MM.1S (cell line): ENCODE measurements at regions not wholly inside any gene's neighbourhood (a gene's known extent, or its start where the extent isn't known, plus 50 kb on each side); places are given as distances from the start of the nearest gene placed in this dataset.

Source experiments
- DNase-seq: peaks from one replicate; pipeline ENCODE4 v3.0.0-alpha.2; 2015
- H2AFZ ChIP-seq: fragments of 300-600 bp; sonication (generic); 2 replicates; pipeline ENCODE4 v1.6.0; 2016; ENCODE audit warnings: antibody characterized with exemption, low read length
- H3F3A ChIP-seq: fragments of 300-600 bp; sonication (generic); 2 replicates; pipeline ENCODE4 v1.6.1; 2016; ENCODE audit warnings: mild to moderate bottlenecking, antibody characterized with exemption, low read length, moderate library complexity, mixed read lengths; ENCODE audit not compliant: insufficient read depth
- H3K27ac ChIP-seq: fragments of 300-600 bp; sonication (generic); 2 replicates; pipeline ENCODE4 v1.5.1; 2016; ENCODE audit warnings: mild to moderate bottlenecking, low read length
- H3K27me3 ChIP-seq: fragments of 300-600 bp; sonication (generic); replicated peaks from 2 replicates; pipeline ENCODE4 v1.6.0; 2016; ENCODE audit warnings: low read length; ENCODE audit not compliant: insufficient read depth
- H3K36me3 ChIP-seq: fragments of 300-600 bp; sonication (generic); replicated peaks from 2 replicates; pipeline ENCODE4 v1.6.1; 2016; ENCODE audit warnings: mild to moderate bottlenecking, low read length, mixed read lengths; ENCODE audit not compliant: insufficient read depth
- H3K4me1 ChIP-seq: fragments of 300-600 bp; sonication (generic); 2 replicates; pipeline ENCODE4 v1.6.1; 2016; ENCODE audit warnings: low read length, mixed read lengths
- H3K4me2 ChIP-seq: fragments of 300-600 bp; sonication (generic); 2 replicates; pipeline ENCODE4 v1.6.0; 2016; ENCODE audit warnings: low read depth, low read length
- H3K4me3 ChIP-seq: fragments of 300-600 bp; sonication (generic); 2 replicates; pipeline ENCODE4 v1.5.1; 2016; ENCODE audit warnings: low read length, mixed read lengths
- H3K79me2 ChIP-seq: fragments of 300-600 bp; sonication (generic); 2 replicates; pipeline ENCODE4 v1.6.1; 2016; ENCODE audit warnings: mixed run types, low read length, mixed read lengths
- H3K9ac ChIP-seq: fragments of 300-600 bp; sonication (generic); 2 replicates; pipeline ENCODE4 v1.6.1; 2016; ENCODE audit warnings: low read length, mixed read lengths
- H3K9me2 ChIP-seq: fragments of 300-600 bp; sonication (generic); replicated peaks from 2 replicates; pipeline ENCODE4 v1.6.1; 2016; ENCODE audit warnings: mild to moderate bottlenecking, low read length, mixed read lengths; ENCODE audit not compliant: insufficient read depth
- H3K9me3 ChIP-seq: fragments of 300-600 bp; sonication (generic); replicated peaks from 2 replicates; pipeline ENCODE4 v1.6.1; 2016; ENCODE audit warnings: mild to moderate bottlenecking, low read length, mixed read lengths; ENCODE audit not compliant: insufficient read depth
- H4K20me1 ChIP-seq: fragments of 300-600 bp; sonication (generic); 2 replicates; pipeline ENCODE4 v1.6.1; 2016; ENCODE audit warnings: mild to moderate bottlenecking, low read length, moderate library complexity, mixed read lengths; ENCODE audit not compliant: insufficient read depth
- EZH2 ChIP-seq: fragments of 300-600 bp; sonication (generic); optimal IDR thresholded peaks from 2 replicates; pipeline ENCODE3; 2017; ENCODE audit warnings: low read depth, mild to moderate bottlenecking, antibody characterized with exemption, low read length, mixed read lengths
- EZH2phosphoT487 ChIP-seq: fragments of 300-600 bp; sonication (generic); IDR thresholded peaks from 2 replicates; pipeline ENCODE4 v1.6.1; 2018; ENCODE audit warnings: antibody characterized with exemption, low read length
- TF ChIP-seq, protein P1 (sequence below): fragments of 300-600 bp; sonication (generic); IDR thresholded peaks from 2 replicates; pipeline ENCODE4 v1.5.1; 2016; ENCODE audit warnings: antibody characterized with exemption, low read length, mixed read lengths

DNA sequence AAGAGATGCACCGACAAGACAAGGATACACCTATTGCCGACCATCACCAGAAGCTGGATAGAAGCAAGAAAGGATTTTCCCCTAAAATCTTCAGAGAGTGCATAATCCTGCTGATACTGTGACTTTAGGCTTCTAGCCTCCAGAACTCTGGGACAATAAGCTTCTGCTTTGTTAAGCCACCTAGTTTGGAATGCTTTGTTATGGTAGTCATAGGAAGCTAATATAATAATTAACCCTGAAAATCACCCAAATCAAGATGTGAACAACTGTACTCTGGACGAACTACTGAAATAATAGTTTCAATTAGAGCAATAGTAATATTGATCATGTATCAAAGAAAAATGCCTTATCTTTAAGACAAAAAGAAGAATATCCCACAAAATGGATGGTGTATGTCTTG is 524.6 kb downstream of the EFNB2 start:
- Histone ChIP-seq H3K27me3 (no peaks in the 10 kb centered on the region), H4K20me1 (no peaks in the 10 kb centered on the region), H3K9me2 (no peaks in the 10 kb centered on the region), H3K9ac (no peak overlapping the region), H3K79me2 (no peaks in the 10 kb centered on the region), H3K36me3 (no peaks in the 10 kb centered on the region), H3F3A (no peaks in the 10 kb centered on the region), H3K4me2 (no peak overlapping the region), H3K4me3 (no peak overlapping the region), H3K9me3 (no peaks in the 10 kb centered on the region), H3K27ac (no peak overlapping the region), H2AFZ (no peak overlapping the region), H3K4me1 (no peaks in the 10 kb centered on the region)
- TF ChIP-seq, protein P1, sequence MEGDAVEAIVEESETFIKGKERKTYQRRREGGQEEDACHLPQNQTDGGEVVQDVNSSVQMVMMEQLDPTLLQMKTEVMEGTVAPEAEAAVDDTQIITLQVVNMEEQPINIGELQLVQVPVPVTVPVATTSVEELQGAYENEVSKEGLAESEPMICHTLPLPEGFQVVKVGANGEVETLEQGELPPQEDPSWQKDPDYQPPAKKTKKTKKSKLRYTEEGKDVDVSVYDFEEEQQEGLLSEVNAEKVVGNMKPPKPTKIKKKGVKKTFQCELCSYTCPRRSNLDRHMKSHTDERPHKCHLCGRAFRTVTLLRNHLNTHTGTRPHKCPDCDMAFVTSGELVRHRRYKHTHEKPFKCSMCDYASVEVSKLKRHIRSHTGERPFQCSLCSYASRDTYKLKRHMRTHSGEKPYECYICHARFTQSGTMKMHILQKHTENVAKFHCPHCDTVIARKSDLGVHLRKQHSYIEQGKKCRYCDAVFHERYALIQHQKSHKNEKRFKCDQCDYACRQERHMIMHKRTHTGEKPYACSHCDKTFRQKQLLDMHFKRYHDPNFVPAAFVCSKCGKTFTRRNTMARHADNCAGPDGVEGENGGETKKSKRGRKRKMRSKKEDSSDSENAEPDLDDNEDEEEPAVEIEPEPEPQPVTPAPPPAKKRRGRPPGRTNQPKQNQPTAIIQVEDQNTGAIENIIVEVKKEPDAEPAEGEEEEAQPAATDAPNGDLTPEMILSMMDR, result no peak
- no peak for TF ChIP-seq EZH2
- no peak for TF ChIP-seq EZH2phosphoT487
- DNase-seq, result no peak

DNA sequence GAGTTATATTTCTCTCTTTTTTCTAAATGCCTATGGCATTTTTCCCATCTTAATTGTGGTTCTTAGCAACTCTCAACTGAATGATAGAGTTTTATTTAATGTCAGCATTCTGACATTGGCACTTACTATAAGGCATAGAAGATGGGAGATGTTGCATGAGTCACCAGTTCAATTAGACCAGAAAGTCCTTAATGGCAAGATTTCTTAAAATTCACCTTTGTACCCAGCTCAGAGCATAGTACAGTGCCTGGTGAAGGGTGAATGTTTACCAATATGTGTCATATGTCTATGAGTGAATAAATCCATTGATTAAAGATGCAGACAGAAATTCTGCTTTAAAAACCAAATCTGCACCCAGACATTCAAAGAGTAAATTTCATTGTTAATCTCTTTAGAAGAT is 526.9 kb downstream of the EFNB2 start:
- H3K4me1 ChIP-seq, result no peaks in the 10 kb centered on the region
- H3K4me3 ChIP-seq, result no peak overlapping the region
- H4K20me1 ChIP-seq, result no peaks in the 10 kb centered on the region
- TF ChIP-seq EZH2phosphoT487 (no peak), EZH2 (no peak)
- TF ChIP-seq, protein P1, result no peak
- DNase-seq, result no peak
- no peak overlapping the region for H3K4me2 ChIP-seq
- no peaks in the 10 kb centered on the region for H3K9me2 ChIP-seq
- no peak overlapping the region for H3K9ac ChIP-seq
- H3K27me3 ChIP-seq, result no peaks in the 10 kb centered on the region
- H3K79me2 ChIP-seq, result no peaks in the 10 kb centered on the region
- H3K27ac ChIP-seq, result no peak overlapping the region
- no peaks in the 10 kb centered on the region for H3K9me3 ChIP-seq
- no peaks in the 10 kb centered on the region for H3K36me3 ChIP-seq
- no peaks in the 10 kb centered on the region for H3F3A ChIP-seq
- H2AFZ ChIP-seq, result no peak overlapping the region

DNA sequence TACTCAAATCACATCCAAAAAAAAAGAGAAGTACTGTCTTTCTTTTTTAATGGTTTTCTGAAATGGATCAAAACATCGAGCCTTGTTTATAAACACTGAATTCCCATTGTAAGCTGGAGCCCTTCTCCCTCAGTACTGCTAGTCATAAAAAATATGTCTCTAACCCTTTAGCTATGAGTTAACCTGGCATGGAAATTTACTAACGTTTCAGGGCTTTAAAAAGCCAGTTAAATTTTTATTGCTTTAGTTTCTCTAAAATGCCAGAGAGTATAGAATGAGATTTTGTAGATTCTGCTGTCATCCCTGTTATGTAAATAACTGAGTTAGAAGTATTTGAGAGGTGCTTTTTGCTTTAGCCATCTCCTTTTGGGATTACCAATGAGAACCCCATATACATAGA is 528.3 kb downstream of the EFNB2 start:
- no peaks in the 10 kb centered on the region for H3K9me2 ChIP-seq
- TF ChIP-seq, protein P1, result no peak
- TF ChIP-seq EZH2phosphoT487 (no peak), EZH2 (no peak)
- H3K36me3 ChIP-seq, result no peaks in the 10 kb centered on the region
- H3K4me2 ChIP-seq, result no peak overlapping the region
- H3K79me2 ChIP-seq, result no peaks in the 10 kb centered on the region
- no peaks in the 10 kb centered on the region for H3F3A ChIP-seq
- no peak overlapping the region for H3K9ac ChIP-seq
- no peak overlapping the region for H3K27ac ChIP-seq
- H3K4me3 ChIP-seq, result no peak overlapping the region
- H2AFZ ChIP-seq, result no peak overlapping the region
- H3K4me1 ChIP-seq, result no peaks in the 10 kb centered on the region
- no peaks in the 10 kb centered on the region for H4K20me1 ChIP-seq
- no peaks in the 10 kb centered on the region for H3K9me3 ChIP-seq
- no peaks in the 10 kb centered on the region for H3K27me3 ChIP-seq
- DNase-seq, result no peak

DNA sequence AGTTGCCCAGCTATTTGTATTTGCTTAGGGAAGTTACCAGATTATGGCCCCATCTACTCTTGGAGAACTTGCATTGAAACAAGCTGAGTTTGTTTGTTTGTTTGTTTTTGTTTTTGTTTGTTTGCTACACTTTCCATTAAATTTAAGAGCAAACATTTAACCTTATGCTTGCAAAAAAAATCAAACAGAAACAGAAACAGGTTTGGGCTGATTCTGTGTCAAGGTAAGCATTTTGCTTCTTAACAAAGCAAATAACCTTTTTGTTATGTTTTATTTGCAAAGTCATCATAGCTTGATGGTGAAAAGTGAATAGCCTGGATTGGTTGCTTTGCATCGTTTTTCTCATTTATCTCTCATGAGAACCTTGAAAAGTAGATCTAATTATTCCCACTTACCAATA is 531.8 kb downstream of the EFNB2 start:
- Histone ChIP-seq H3K9me3 (no peaks in the 10 kb centered on the region), H4K20me1 (no peaks in the 10 kb centered on the region), H3K36me3 (no peaks in the 10 kb centered on the region), H3K4me2 (no peak overlapping the region), H3K27ac (no peak overlapping the region), H3F3A (no peaks in the 10 kb centered on the region), H3K79me2 (no peaks in the 10 kb centered on the region), H3K4me3 (no peak overlapping the region), H3K27me3 (no peaks in the 10 kb centered on the region), H3K9ac (no peak overlapping the region), H3K4me1 (no peaks in the 10 kb centered on the region), H2AFZ (no peak overlapping the region), H3K9me2 (no peaks in the 10 kb centered on the region)
- no peak for TF ChIP-seq EZH2phosphoT487
- TF ChIP-seq, protein P1, result no peak
- TF ChIP-seq EZH2, result no peak
- DNase-seq, result peak; percentile 20
